HG03442 (cell line): ENCODE measurements at regions not wholly inside any gene's neighbourhood (a gene's known extent, or its start where the extent isn't known, plus 50 kb on each side); places are given as distances from the start of the nearest gene placed in this dataset.

Experiments used
- ATAC-seq: cut with Tn5 transposase; IDR thresholded peaks from one replicate; pipeline ENCODE4 v1.9.1; 2021; ENCODE audit warnings: mild to moderate bottlenecking, moderate library complexity; ENCODE audit not compliant: unreplicated experiment

DNA sequence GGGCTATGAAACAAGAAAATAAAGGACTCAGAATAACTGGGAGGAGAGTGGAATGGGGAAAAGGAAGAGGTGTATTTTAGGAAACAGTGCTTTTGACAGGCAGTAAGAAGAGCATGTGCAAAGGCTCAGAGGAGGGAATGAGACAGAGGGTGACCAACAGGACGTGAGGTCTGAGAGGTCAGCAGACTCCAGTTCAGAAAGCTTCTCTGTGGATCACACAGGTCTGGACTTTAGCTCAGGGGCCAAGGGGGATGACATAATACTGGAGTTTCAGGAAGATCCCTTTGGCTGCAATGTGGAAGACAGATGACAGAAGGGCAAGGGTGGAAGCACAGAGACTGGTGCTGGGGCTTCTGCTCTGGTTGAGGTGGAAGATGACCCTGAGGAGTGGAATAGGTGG, 489.9 kb upstream of the CDH5 start:
- no peak for ATAC-seq

DNA sequence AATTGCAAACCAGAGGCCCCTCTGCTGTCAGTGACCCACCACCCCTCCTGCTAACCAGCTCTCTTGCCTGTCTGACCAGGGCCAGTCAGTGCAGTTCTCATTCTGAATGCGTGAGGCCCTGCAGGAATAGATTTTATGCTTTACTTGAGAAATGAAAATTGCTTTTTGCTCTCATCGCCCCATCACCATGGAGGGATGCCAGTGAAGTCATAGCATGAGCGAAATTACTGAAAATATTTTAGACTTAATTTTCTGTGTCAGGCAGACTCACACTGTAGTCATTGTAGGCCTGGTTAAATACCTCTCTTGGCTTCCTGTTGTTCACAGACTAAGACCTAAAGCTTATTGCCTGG, 490.5 kb upstream of the CDH5 start:
- ATAC-seq = no peak

DNA sequence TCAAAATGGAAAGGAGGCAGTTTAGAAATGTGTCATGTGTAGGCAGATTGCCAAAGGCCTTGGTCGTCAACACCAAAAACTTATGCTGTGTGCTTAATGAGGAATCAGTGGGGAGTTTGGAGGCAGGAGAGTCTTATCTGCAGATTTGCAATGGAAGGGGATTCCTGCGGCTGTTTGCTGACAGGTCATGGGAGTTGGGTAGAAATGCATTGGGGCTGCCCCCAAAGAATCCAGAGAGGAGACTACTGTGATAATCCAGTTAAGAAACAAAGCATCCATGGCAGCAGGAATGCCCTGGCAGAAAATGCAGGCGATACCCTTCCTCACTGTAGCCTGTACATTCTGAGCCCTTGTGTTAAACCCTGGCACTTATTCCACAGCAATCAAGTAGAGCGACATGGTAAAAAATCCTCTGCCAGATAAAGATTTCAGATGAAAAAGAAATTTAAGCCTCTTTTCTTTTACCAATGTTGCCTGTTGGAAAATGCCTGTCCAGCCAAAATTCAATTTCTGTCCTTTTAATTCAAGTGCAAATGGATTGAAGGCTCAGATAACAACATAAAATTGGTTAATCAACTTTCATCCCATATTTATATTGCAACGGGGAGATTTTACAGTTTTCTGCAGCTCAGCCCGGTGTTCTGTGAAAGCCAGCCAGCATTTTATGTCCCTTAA, 491.0 kb upstream of the CDH5 start:
- ATAC-seq = no peak

DNA sequence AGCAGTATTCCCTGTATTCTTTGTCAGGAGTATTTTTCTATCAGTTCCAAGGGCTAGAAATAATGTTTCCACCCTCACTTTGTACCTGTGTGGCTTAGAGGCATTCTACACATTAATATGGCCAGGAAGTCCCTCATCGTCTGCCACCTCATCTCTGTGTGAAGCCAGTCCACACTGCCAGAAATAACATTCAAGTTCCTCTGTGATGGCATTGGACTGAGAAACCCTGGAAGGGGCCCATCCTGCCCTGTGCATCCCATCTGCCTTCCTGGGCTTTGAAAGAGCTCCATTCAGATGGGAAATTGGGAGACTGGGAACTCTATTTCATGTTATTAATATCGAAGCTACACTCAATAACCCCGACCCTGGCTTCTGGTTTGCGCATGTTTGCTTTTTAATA, 497.2 kb upstream of the CDH5 start:
- no peak for ATAC-seq

DNA sequence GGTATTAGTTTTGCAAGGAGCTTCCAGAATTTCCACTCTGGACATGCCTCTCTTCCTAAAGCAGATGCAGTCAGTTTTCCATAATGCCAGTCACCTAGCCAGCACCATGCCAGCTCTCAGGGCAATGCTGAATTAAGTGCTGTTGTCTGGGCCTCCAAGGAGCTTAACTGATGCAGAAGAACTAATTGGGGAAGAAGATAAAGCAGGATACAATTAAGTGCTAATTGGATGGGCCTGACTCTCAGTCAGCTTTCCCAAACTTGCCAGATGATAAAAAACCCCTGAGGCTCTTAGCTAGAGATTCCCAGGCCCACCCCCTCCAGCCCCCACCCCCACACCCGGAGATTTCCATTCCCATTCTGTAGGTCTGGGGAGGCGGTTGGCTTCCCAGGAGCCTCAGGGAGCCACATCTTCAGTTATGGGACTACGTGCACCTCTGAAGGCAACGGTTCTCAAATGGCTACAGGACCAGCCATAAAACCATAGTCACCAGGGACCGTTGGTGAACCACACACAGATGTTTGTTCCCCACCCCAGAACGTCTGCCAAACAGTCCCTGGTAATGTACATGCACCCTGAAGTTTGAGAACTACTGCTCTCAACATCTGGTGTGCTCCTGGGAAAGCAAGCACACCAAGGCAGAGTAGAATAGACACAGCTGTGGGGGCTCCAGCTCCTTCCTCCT, 499.1 kb upstream of the CDH5 start:
- ATAC-seq = no peak

DNA sequence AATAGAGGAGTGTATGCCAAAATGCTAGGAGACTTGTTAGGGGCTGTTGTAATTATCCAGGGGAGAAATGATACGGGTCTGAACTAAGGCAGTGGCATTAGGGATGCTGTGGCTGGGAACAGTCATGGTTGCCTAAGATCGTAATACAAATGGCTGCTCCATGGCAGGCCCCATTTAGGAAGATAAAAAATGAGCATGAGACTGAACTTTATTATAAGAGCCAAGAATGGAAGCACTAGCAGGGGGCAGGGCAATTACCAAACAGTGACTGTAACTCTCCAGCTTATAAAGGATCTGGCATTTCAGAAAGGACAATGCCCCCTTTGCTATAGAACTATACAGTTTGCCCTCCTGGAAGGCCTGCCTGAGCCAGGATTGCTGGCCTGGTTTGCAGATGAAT, 503.3 kb upstream of the CDH5 start:
- no peak for ATAC-seq

DNA sequence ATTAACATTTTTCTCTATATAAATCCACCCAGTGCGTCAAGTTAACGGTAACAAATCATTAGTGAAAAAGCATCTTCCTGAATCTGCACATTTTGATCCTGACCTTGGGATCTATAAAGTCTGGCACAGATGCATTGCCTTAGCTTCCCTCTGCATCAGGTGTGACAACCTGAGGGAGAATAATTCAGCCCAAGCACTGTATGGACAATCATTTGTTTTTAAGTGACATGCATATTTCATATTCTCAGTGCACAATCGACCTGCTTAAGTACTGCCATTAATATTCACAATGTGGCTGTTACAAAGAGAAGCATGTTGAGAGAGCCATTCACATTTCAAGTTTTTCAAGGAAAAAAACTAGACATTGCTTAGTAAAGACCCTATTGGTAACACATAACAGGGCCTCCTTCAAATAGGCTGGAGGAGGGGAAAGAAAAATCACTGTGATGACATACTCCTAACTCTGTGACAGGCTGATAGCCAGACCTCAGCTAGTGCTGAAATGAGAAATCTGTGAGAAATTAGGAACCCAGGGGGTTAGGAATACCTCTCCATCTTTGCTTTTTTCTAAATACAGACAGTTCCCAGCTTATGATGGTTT, 505.3 kb upstream of the CDH5 start:
- no peak for ATAC-seq

DNA sequence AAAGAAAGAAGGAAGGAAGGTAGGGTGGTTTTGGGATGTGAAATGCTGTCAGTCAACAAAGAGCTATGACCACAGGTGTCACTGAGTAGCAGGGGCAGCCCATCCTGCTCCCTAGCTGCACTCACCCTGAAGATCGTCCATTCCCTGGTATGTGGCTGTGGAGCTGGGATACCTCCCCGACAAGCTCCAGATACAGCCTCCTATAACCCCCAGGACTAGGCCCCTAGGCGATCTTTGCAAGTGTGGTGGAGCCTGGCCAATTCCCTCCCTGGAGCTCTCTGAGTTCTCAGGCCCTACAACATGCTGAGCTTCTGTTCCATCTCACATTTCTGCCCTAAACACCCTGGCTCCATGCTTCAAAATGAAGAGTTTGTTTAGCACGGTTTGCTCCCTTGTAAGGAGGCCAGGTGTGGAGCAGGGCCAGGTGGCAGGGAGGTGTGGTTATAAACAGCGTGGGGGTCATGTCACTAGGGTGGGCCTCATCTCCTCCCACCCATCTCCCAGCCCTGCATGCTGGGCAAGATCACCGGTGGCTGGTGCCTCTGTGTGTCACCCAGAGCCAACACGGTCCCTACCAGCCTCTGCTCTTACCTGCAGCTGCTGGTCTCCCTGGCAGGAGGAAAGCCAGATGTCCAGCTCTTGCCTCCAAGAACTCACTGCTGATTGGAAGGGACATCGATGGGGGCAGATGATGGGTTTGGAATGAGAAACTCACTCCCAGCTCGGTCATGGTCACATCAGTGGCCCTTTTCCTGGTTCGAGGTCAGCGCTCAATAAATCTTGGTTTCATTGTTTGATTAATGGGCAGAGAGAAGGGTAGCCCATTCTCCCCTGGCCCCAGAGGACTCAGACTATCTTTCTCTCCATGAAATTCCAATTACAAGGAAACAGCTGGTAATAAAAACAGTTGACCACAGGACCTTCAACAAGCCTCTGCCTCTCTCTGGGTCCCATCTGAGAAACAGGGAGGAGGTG, 511.0 kb upstream of the CDH5 start:
- no peak for ATAC-seq

DNA sequence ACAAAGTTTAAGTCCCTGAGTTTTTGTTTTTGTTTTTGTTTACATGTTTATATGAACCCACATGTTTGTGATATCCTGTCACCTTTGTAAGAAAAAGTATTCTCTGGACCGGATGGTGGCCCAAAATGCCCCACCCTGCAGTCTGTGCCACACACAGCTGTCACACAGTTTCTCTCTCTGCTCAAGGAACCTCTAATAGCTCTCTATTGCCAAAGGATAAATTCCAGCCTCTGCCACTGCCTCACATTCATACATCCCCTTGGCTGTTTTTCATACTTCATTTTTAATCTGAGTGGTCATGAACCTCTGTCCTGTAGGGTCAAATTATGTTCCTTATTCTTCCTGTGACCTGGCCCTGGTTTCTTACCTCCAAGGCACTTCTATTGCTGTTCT, 520.3 kb upstream of the CDH5 start:
- no peak for ATAC-seq

DNA sequence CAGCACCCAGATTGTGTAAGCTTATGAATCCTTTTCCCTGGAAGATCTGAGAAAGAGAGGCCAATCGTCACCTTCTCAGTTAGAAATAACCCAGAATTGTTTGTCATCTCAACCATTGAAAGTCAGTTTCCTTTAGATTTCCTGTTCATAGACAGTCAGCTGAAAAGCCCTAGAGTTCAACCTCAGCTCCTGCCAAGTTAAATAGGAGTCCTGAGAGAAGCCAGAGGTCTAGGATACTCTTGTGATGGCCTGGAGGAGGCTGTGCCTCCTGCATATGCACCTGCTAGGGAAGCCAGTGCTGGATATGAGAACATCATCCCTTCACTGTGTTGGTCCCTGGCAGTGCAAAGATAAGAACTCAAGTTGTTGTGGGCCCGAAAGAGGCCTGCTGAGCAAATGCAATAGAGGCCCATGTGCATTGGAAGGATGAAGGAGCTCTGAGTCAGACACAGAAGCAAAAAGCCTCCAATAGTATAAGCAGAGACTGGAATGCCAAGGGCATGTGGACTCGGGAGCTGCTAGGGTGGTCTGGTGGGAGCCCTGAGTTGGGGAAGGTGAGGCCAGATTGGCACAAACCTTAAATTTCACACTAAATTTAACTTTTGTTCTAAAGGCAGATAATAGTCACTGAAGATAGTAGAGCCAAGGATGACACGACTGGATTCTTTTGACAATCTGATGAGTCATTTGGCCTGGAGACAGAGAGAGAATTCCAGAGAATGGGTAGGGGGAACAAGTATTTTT, 520.9 kb upstream of the CDH5 start:
- ATAC-seq = no peak

DNA sequence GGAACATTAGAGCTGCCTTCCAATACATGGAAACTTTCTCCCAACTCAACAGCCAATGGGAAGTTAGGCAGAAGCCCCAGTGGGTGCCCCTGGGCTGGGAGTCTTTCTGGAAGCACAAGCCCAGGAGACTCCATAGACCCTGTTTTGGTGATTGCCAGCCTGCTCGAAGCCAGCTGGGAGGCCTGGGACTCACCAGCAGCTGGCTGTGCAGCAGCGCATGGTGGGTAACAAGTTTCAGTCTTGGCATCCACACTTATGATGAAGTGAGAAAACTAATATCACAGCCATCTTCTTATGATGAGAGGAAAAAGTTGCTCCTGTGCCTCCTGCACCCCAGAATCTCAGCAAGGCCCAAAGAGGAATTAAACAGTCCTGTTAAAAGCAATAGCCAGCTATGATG, 522.5 kb upstream of the CDH5 start:
- no peak for ATAC-seq

DNA sequence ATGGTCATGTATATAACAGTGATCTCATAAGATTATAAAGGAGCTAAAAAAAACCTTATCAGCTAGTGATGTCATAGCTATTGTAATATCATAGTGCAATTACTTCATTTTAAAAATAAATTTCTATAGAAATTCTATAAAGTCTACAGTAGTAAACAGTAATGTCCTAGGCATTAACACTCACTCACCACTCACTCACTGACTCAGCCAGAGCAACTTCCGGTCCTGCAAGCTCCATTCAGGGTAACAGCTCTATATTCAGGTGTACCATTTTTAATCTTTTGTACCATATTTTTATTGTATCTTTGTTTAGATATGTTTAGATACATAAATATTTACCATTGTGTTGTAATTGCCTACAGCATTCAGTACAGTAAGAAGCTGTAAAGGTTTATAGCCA, 524.4 kb upstream of the CDH5 start:
- ATAC-seq = no peak

DNA sequence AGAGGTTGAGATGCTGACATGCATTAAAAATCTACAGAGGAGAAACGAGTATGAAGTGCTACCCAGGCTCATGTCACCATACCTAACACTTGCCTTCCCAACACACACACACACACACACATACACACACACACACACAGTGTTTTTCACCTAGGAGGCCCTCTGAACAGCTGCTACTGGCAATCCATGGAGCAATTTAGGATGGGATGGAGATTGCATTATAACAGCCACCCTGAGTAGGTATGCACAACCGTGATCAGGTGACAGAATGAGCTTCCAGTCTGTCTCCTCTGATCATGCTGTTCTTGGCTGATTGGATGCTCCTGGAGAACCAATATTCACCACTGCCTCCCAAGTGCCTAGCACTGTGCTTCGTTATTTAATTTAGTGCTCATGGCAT, 528.5 kb upstream of the CDH5 start:
- ATAC-seq = no peak

DNA sequence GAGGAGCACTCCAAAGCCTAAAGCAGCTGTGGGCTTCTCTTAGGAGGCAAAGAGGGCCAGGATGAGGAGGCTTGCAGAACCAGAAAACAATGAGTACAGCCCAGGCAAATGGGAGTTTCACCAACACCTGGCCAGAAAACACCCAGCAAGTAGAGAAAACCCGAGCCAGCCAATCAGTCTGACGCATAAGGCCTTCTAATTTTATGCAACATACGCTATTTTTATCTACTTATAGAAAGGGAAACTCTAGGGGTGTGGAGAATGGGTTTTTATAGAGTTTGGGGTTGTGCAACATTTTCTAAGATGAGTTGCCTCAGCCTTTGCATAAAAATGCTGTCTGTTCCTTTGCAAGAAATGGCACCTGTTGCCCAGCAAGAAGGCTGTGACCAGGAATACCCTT, 529.0 kb upstream of the CDH5 start:
- no peak for ATAC-seq

DNA sequence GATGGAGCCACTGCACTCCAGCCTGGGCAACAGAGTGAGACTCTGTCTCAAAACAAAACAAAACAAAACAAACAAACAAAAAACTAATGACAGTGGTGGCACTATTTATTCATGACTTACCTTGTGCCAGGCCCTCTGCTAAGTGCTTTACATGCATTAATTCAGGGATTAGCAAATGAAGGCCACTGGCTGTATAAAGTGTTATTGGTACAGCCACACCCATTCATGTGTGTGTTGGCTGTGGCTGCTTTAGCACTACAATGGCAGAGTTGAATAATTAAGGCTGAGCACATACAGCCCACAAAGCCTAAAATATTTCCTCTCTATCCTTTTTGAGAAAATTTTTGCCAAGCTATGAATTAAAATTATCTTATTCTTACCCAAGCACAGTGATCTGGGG, 531.8 kb upstream of the CDH5 start:
- ATAC-seq = no peak

DNA sequence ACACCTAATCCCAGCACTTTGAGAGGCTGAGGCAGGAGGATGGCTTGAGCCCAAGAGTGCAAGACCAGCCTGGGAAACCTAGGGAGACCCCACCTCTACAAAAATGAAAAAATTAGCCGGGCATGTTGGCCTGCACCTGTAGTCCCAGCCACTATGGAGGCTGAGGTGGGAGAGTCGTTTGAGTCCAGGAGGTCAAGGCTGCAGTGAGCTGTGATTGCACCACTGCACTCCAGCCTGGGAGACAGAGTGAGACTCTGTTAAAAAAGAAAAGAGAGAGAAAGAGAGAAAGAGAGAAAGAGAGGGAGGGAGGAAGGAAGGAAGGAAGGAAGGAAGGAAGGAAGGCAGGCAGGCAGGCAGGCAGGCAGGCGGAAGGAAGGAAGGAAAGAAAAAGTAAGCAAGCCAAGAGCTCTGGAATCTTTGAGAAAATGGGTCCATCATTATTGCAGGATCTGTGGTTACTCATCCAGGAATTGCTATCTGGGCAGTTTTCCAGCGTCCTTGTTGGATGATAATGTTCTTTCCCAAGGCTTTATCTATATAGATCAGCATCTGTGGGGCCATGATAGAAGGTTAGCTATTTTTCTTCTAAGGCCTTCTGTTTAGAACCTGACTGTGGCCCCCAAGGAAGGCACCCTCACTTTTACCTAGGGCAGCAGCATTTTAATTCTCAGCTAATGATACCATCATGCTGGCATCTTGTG, 533.2 kb upstream of the CDH5 start:
- ATAC-seq = no peak

DNA sequence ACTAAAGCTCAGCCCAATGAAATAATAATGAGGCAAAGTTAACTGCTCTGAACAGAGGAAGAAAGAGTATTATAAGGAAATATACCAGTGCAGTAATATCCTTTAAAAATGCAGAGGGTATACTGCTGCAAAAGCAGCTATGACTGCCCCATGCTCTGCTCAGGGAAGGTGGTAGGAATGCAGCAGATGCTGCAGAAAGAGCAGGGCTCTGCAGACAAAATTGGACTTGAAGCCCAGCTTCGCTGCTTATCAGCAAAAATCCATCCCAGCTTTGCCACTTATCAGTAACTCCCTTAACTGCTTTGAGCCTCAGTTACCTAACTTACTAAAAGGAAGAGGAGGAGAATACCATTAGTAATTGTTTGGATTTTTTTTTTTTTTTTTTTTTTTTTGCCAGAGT, 533.8 kb upstream of the CDH5 start:
- ATAC-seq = no peak

DNA sequence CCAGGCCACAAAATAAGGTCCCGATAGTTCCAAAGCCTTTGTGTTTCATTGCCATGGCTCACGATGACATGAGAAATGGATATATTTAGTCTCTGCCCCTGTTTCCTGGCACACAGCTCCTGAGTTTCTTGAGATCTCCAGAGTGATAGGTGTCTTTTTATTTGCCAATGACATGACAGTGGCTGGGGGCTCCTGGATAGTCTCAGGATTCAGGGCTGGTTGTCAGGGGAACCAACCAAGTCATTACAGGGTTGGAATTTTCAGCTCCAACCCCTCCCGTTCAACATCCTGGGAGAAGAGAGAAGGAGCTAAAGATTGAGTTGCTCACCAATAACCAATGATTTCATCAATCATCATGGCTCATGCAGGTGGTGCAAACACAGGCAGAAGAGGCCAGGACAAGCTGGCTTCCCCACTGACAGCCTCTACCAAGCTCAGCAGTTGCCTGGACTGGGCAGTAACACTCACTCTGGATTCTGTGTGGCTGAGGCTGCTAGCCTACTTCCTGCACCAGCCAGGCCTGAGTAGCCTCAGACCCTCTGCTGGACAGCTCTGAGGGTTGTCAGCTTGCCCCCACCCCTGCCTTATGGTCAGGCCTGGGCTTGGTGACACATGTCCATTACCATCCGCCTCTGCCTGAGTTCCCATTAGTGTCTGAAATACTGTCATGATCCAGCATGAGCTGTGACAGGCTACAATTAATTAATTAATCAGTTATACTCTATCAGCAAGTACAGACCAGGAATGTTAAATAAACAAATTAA, 534.4 kb upstream of the CDH5 start:
- no peak for ATAC-seq

DNA sequence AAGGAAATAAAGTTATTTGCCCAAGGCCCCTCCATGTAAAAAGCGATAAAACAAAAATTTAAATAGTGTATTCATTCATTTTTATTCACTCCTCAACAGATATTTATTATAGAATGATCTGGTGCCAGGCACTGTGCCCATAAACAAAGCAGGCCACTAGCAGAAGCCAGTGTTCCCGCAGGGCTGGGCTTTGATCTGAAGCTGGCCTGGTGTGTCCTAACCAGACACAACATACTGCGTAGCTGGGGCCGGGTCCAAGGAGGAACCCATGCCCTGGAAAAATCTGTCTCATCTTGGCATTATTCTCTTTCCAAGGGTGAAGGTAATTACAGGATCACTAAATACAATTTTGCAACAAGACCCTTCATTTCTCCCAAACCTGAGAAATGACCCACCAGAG, 537.4 kb upstream of the CDH5 start:
- no peak for ATAC-seq

DNA sequence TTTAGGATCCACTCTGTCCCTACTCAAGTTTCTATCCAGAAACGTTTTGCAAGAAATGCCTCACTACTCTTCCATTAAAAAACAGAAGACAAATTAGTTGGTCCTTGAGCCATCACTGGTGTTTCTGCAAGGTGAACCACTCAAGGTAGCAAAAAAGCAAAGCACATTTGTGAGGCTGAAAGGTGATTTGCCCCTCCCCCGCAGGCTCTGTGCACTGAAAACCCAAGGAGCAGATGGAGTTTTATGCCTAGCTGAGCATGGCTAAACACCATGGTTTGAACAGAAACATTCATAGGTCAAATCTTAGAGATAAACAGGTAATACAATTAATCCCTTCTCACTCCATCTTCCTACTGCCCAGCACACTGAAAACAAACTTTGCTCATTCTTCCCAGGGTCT, 538.2 kb upstream of the CDH5 start:
- ATAC-seq = no peak
